NCI-H226 (cell line): ENCODE measurements at regions not wholly inside any gene's neighbourhood (a gene's known extent, or its start where the extent isn't known, plus 50 kb on each side); places are given as distances from the start of the nearest gene placed in this dataset.
"Not testable (repeated sequence)": the region's sequence is repeated elsewhere in the genome, so short reads cannot be mapped to it uniquely, and the experiment has no call there.

Experiments used
- DNase-seq: peaks from one replicate; pipeline ENCODE4 v3.0.0-alpha.2; 2015

DNA sequence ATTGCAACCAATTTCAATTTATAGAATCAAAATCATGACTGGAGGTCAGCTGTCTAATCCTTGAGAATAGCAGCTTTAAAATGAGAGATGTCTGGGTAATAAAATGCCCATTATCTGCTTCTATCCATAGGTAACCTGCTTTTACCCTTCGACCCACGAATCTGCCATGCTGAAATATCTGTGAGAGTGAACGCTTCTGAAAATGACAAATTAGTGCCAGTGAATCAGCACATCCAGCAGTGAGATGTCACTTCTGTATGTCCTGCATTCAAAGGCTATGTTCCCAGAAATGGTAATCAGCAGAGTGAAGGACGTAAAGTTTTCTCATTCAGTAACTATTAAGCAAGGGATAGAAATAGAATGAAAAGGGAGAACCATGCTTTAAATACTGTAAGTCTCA lies 532.4 kb upstream of the ITGA1 start:
- DNase-seq = no peak

DNA sequence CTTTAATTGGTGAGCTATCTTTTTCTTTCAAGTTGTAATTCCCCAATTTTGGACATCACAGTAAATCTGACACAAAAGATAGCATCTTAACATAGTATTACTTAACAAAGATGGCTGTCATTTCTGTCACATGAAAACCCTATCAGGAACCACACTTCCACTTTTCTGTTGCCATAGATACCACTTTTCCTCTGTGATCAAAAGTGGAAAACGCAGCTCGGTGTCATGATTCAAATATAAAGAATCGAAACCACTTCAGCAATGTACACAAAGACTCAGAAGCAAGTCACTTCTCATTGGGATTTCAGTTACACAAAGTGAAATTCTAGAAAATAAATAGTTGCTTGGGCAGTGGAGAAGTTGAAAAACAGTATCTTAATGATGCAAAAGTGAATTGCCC lies 524.9 kb upstream of the ITGA1 start:
- no peak for DNase-seq

DNA sequence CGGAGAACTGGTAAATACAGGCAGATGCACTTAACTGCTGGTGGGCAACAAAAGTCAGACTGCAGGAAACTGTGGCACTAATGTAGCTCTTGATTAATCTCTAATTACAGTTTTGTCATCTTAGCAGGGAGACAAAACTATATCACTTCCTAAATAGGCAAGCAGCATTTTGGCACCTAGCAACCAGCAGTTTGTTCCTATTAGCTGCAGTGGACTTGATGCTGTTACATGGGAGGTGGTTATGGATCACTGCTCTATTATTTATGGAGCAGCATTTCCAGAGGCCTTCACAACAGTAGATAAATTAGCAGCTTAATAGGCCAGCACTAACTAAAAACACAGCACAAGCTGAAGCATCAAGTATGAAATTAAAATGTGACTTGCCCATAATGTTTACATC lies 518.3 kb upstream of the ITGA1 start:
- DNase-seq = no peak

DNA sequence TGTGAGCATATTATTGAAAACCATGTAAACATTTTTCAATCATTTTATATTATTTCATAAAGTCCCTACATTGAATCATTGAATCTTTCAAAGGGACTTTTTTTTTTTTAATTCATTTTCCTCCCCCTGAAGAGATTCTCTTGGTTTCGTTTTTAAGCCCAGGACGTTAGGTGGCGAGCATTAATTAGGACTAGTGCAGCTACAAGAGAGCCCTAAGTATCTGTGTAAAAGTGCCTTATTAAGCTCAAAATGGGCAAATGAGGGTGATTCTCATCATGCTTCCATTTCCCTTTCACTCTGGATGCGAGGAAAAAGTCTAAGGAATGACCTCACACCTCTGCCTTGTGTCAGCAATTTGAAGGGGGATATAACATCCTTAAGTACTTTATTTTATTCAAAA lies 517.9 kb upstream of the ITGA1 start:
- DNase-seq = no peak

DNA sequence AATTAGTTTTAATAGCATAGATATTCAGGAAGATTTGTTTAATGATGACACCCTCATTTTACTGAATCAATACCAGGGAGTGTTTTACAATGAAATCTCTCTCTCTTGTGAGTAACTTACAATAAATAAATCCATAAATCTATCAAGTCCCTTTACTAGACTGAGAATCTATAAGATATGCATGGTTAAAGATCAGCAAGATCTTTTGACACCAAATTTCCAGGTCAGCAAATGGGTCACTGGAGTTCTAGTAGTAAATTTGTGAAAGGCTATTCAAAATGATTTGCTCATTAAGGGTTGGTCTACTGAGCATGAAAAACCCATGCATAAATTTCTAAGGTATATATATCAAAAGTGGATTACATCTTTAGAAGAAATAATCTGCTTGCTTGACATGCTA lies 512.1 kb upstream of the ITGA1 start:
- DNase-seq = no peak

DNA sequence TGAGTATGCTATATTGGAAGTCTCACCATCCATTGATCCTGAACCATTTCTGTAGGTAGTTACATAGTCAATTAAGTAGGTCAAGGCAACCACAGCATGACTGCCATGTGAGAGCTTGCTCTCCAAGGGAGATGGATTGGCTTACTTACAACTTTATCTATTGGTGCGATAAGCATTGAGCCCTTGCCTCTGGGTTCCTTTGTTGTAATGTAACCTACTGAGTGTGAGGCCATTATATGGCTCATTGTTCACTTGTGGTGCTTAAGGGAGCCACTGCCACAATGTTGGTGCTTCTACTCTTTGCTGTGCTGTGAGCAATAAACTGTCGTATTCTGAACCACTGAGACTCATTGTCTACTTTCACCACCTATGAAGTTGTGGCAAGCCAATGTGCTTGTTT lies 510.6 kb upstream of the ITGA1 start:
- no peak for DNase-seq

DNA sequence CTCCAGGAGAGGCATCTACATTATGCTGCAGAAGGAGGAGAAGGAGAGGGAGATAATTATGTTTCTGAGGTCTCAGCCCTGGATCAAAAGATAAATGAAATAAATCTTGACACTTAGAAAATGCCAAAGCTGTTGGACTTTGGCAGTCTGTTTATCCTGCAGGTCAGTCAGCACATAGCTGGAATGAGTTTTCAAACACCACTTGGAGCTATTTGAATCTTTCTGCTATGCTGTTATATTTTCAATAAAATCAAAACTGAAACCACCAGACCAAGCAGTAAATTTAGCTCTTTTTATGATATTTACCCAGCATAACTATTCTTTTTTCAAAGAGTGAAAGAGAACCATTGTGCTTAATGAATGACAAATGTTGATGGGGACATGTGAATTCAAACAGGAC lies 505.1 kb upstream of the ITGA1 start:
- no peak for DNase-seq

DNA sequence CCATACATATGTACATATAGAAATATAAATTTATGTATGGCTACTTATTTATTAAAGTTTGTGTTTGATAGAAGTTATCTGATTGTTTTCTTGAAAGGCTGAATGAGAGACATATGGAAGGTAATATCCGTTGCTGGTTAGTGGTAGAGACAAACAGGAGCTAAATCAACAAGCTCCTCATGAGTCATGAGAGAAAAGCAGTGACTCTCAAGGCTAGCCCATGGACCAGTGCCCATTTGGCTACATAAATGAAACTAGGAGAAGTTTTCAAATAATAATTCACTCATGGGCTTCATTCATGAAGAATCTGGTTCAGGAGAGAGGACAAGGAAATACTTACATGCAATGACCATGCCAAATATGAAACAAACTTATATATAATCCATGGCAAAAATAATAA lies 504.5 kb upstream of the ITGA1 start:
- DNase-seq = peak; percentile 4

DNA sequence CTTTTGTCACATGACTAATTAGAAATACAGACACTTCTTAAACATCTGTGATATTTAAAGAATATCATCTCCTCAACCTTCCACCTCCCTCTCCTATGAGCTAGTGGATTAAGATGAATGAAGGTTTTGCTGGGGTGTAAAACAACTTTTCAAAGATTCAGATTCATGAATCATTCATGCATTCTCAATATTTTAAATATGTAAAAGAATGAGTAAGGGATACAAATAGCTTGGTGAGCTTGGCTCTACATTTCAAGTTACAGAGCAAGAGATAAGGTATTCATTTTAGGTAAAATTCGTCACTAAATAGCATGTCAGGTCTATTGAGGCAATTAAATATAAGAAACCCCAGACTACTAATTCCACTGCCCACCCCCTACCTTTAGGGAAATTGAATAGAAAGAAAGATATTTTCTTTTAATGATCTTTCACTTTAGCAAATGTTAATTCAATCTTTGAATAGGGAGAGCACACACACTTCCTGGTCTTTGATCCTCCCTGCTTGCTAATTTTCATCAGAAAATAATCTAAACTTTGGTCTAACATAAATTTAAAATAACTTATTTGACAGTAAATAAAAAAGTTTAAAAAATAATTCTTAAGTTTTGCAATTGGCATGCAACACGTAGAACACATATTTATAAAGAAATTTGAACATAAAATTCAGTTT lies 486.9 kb upstream of the ITGA1 start:
- no peak for DNase-seq

DNA sequence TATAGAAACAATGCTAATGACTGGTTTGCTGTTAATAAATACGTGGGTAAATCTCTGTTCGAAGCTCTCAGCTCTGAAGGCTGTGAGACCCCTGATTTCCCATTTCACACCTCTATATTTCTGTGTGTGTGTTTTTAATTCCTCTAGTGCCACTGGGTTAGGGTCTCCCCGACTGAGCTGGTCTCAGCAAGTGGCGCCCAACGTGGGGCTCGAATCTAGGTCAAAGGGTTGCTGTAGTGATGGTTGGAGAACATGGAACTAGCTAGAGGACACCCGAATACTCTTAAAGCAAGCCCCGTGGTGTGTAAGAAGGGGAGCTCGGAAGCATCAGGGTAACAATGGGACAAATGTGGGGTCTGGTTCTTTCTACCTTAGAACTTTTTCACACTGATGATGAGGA lies 482.9 kb upstream of the ITGA1 start:
- DNase-seq = not testable (repeated sequence)

DNA sequence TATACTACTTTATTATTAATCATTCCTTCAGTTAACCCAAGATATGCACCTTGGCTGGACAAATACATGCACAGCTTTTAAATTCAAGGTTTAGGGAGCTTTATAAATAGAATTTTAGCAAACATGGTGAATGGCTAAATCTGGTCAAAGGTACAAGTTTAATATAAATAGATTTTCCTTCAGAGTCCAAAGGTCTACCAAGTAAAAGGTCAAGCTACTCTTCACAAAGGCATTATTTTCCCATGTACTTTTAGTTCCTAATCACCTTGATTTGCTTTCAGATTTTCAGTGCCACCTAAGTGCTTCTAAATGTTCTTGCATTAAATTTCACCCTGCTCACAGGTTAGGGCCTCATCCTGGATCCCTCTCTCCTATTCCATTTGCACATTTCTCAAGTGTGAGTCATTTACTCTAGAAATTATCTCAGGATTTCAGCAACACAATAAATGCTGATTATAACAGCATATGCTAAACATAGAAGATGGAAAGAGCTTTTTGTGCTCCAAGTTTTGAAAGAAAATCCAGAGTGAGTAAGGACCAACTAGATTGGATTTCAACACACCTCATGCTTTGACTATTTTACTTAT lies 459.4 kb upstream of the ITGA1 start:
- peak; percentile 12 for DNase-seq

DNA sequence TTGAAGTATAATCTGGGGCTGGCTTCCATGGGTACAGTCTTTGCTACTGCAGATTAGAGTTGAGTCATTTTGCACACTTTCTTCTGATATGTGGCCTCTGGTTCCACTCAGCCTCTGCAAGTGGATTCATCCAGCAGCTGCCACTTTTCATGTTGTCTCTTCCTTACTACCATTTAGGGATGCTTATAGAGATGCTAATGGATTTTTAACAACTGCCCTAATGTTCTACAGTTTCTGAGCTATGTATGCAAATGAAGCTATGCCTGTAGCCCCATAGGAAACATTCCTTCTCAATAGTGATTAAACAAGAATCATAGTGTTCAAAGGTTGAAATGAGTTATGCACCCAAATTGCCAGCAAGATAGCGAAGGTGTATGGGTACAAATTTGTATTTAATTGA lies 456.0 kb upstream of the ITGA1 start:
- DNase-seq = no peak

DNA sequence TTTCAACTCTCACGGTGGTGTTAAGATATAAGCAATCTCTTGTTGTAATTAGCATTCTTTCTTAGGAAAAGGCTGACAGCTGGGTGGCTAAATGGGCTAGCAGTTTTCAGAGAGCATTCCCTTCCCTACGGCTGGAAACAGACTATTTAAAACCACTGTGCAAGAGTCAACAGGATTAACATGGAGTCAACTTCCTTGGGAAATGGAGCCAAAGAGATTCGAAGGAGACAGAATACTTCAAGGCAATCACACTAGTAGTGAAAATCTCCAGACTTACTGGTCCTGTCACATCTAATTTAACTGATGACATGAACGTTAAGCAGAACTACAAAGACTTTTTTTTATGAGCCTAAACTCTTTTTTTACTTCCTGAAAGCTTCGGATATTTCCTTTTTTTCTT lies 453.3 kb upstream of the ITGA1 start:
- no peak for DNase-seq

DNA sequence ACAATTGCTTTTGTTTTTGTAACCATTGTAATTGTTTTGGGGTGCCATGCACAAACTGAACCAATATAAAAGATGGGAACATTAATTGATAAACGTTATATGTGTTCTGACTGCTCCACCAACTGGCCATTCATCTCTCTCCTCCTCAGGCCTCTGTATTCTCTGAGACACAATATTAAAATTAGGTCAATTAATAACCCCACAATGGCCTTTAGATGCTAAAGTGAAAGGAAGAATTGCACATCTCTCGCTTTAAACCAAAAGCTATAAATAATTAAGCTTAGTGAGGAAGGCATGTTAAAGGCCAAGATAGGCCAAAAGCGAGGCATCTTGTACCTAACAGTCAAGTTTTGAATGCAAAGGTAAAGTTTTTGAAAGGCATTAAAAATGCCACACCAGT lies 448.4 kb upstream of the ITGA1 start:
- DNase-seq = no peak

DNA sequence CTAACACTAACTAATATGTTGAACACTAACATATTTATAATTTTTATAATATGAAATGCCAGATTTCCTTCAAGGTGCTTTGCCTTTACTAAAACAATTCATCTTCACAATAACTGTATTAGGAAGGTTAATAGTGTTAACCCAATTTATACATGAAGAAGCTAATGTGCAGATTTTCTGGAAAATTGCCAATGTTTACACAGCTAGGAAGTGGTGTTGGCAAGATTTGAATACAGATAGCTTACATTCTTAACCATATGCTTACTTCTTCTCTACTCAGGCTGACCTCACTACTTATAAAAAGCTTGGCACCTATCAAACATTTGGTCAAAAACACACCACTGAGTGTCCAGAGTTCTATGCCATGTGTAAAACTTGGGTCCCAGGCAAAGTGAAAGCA lies 445.4 kb upstream of the ITGA1 start:
- DNase-seq = no peak

DNA sequence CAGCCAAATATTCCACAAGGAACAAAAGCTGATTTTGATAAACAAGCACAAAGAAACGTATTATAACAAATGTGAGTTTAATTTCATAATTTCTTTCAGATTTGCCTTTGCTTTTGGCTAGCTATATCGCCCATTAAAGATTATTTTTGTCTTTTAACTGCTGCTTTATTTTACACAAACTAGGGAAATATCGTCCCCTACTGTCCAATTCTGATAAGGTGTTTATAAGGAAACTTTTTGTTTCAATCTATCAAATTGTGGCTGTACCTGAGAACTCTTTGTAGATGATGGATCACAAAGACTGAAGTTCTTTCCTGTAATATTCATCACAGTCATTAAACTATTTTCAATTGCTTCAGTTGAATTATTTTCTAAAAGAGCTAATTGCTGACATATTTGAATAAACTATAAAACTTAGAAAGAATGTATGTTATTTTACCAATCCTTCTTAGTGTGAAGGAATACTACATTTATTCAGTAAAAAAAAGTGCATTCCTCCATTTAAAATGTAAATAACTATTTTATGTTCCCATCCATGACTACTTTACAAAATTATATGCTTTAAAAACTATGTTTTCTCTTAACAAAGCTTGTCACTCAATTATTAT lies 431.3 kb upstream of the ITGA1 start:
- no peak for DNase-seq

DNA sequence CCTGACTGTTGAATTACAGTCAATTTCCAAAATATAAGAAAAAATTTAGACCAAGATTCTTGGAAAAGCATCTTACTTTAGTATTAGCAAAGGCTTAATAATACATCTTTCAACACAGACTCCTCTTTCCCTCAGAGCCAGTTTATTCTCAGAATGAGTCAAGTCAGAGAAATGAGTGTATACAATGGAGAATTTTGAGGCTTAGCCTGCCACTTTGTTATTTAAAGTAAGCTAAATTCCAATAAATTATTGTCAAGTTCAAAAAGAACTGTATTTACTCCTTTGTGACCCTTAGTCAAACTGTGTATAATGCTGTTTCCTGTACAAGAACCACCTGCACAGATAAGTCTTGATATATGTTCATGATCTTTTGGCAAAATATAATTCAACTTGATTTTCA lies 428.5 kb upstream of the ITGA1 start:
- DNase-seq = no peak

DNA sequence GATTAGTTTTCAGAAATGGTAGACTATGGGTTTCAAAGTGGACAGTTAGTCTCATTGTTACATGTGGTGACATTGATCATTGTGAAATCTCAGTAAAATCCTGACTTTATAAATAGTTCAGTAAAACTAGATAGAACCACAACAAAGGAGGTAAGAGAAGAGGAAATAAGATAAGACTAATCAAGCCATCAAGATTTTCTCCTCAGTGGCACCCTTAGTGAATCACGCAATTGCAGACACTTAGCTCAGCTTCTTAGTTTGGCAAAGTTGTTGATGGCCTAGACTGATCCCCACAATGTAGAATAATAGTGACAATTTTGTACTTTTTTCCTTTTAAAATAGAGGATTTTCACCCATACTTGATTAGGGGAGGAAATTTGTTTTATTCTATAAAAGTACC lies 426.7 kb upstream of the ITGA1 start:
- DNase-seq = no peak

DNA sequence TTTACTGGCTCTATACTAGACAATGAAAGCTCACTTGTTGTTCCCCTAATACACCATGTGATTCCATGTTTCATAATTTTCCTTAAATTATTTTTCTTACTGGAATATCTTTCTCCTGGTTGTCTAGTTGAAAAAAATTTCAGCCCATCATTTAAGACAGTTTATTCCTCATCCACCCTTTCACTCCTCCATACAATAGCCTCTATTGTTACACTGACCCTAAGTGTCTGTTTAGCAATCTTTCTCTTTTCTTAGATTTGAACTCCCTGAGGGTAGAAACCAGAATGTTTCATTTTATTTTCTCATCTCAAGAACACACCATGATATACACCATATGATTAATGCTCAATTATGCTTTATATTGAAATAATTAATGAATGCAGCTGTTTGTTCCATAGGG lies 413.4 kb upstream of the ITGA1 start:
- no peak for DNase-seq

DNA sequence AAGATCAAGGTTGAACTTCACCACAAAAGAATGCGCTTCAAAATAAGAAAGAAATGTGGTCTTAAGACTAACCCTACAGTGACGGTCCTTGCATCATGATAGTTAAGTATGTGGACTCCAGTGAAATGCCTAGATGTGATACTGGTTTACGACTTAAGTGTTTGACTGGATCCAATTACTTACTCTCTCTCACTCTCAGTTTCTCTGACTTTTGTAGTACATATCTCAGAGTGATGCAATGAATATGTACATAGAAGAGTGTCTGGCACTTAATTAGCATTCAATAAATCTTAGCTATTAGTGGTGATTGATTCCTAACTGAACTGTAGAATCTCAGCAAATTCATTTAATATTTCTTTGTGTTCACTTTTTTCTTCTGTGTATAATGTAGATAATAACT lies 411.7 kb upstream of the ITGA1 start:
- DNase-seq = no peak

DNA sequence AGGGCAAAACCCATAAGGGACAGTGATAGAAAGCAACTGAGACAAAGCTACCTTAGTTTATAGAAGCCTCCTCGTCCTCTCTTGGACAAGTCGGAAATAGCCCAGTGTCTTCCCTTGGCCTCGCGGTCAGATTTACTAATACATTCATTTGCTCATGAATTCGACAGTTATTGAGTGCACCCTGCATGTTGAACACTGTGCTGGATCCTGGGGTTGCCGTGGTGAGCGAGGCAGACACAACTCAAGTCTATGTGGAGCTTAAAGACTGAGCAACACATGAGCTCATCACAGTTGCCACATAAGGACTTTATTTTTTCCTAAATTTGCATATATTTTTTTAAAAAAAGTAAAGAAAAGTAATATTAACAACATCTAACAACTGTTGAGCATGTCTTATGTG lies 411.1 kb upstream of the ITGA1 start:
- no peak for DNase-seq

DNA sequence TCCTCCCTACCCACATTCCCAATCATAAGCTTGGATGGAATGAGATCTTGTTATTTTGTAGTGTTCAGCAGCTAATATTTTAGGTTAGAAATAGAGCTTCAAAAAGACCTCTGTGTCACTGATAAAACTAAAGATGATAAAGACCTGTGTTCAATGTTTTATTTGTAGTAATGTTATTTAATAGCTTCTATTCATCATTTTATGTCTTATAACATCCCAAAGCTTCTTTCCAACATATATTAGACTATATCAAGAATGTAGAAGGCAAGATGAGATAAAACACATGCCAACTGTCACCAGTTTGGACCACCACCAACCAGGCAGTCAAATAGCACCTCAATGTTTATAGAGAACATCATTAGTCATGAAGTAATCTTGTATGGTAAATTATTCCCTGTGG lies 409.5 kb upstream of the ITGA1 start:
- no peak for DNase-seq

DNA sequence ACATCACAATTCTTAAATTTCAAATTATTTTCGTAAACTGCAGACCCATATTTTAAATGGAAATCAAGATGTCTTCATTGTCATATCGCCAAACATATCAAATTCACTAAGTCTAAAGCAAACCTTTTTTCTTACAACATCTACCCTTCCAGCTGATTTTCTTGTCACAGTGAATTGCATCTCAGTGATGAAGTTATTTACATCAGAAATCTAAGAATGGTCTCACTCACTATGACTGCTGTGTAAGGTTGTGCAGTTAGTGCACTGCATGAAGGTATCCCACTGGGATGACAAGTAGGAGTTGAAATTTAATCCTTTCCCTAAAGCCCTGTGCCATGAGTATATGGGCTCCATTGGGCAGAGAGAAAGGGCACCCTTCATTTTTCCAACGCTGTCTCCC lies 399.4 kb upstream of the ITGA1 start:
- no peak for DNase-seq

DNA sequence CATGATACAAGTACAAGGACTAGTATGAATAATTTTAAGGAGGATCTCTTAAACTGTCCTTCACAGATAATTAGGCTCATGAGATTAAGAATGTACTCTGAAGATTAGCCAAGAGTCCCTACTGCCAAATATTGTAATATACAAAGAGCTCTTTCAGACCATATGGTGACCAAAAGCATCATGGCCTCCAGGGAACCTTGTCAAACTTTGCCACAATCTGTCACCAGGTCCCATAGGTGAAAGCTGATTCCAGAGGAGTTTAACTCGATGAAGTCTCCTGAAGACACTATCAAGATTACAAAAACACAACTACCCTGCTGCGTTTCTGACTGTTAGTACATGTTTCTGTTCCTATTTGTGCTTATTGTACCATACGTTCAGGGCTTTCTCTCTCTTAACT lies 395.4 kb upstream of the ITGA1 start:
- DNase-seq = no peak

DNA sequence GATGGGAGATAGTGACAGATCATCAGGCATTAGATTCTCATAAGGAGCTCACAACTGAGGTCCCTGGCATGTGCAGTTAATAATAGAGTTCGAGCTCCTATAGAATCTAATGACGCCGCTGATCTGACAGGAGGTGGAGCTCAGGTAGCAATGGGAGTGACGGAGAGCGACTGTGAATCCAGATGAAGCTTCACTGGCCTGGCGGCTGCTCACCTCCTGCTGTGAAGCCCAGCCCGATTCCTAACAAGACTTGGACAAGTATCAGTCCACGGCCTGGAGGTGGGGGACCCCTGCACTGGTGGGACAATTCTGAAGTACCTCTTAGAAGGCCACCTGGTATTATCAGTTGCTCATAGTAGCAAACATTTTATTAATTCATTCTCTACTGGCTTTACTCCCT lies 377.9 kb upstream of the ITGA1 start:
- DNase-seq = no peak
